ENCODE measurements at regions not wholly inside any gene's neighbourhood (a gene's known extent, or its start where the extent isn't known, plus 50 kb on each side); places are given as distances from the start of the nearest gene placed in this dataset.
"Not testable (repeated sequence)": the region's sequence is repeated elsewhere in the genome, so short reads cannot be mapped to it uniquely, and the experiment has no call there.

DNA sequence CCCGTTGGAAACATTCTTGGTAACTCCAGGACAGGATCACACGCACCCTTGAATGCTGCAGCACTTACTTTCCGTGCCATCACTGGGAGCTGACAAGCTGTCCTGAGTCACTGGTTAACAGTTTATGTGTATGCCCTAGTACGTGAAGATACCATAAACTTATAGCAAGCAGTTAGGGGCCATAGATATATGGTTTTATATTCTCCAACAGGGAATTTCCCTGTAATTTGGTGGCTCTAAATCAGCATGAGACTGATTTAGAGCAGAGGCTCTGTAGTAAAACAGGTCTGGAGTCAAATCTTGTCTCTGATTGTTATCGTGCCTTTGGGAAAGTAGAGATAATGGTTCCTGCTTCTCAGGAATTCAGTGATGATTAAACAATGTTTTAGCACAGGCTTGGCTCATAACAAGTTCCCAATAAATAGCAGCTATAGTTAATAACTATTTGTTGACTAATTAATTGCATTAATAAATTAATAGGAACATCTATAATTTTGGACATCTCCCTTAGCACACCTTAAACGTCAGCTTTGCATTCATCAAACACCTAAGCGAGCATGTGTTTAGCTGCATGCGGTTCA is 215.2 kb downstream of the VAPA start:
- TF ChIP-seq CTCF (conservative IDR thresholded peaks at IDR 0.05; ENCODE audit: low read depth), result no peak
- ChIA-PET POLR2A (ENCODE audit: low non-redundant PET) (no interaction called here), CTCF (no interaction called here)
- H3K27ac ChIP-seq, result no peak overlapping the region
- no peak for DNase-seq (ENCODE audit: low spot score)

DNA sequence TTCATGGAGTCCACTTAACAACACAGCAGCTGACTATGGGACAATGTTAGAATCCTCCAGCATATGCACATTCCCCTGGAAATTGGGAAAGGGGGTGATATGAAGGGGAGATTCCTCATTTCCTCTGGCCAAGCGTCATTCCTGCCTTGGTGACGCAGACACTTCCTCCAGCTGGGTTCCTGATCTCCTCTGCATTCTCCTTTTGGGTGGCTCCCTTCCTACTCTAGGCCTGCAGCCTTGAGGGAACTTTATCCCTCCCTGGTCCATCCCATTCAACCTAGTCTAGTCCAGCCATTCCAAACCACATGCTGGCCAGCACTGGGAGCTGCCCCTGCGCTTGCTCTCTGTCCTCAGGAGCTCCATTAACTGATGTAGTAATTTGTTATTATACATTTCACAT is 216.8 kb downstream of the VAPA start:
- ChIA-PET CTCF (no interaction called here), POLR2A (ENCODE audit: low non-redundant PET) (no interaction called here)
- H3K27ac ChIP-seq, result no peak overlapping the region
- TF ChIP-seq CTCF (conservative IDR thresholded peaks at IDR 0.05; ENCODE audit: low read depth), result no peak
- DNase-seq (ENCODE audit: low spot score), result no peak

- ChIA-PET CTCF (interaction anchor here (0.6 kb wide), 1 partner anchor 32 kb away, joined by 3 read pairs; no protein-coding TSS in a partner anchor), POLR2A (ENCODE audit: low non-redundant PET) (no interaction called here)
- no peak for TF ChIP-seq CTCF (conservative IDR thresholded peaks at IDR 0.05; ENCODE audit: low read depth)
Measured at GRCh38 chr18:10131081-10131459, 217.3 kb downstream of the VAPA start.

DNA sequence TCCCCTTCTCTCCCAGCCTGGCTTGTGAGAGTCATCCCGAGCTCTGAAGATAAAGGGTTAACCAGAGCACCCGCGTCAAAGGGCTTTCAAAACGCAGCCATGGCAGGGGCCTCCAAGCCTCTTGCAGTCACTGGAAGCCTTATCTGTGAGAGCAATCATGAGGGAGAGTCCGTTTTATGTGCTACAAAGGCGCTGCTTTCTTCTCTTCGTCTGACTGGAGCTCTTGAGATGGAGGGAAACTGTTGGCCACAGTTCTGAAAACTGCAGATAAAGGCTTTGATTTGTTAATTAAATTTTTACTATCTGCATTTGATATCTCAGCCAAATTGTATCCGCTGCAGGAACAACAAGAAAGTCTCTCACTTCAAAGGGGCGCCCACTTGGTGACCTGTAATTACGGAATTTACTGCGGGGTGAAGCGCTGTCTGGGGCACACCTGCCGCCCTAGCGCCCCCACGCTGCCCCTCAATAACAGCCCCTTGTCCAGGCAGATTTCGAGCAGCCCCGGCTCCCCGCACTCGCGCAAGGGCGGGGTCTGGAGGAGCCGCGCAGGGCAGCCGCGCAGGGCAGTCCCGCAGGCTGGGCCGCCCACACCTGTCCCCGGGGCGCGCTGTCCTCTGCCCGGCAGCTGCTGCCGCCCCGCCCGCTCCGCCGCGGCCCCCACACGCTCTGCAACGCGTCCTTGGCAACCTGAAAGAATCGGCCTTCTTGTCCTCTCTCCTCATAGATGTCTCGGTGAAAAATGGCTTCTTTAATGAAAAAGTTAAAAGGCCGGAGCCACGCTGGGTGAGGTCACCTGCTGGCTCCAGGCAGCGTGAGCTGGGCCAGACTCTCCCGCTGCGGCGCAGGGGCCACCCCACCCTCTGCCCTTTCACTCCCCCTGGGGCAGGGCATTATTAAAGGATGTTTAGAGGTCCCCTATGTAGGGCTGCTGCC is 217.9 kb downstream of the VAPA start:
- no peak overlapping the region for H3K27ac ChIP-seq
- CTCF ChIA-PET, result interaction anchor here (0.6 kb wide), 1 partner anchor 32 kb away, joined by 3 read pairs; no protein-coding TSS in a partner anchor
- POLR2A ChIA-PET (ENCODE audit: low non-redundant PET), result no interaction called here
- DNase-seq (ENCODE audit: low spot score), result no peak
- TF ChIP-seq CTCF (conservative IDR thresholded peaks at IDR 0.05; ENCODE audit: low read depth), result no peak

More at GRCh38 chr18:10131081-10131459, 217.3 kb downstream of the VAPA start:
- DNase-seq (ENCODE audit: low spot score), result no peak
- no peak overlapping the region for H3K27ac ChIP-seq

- H3K27ac ChIP-seq, result no peak overlapping the region
- ChIA-PET CTCF (no interaction called here), POLR2A (ENCODE audit: low non-redundant PET) (no interaction called here)
- no peak for TF ChIP-seq CTCF (conservative IDR thresholded peaks at IDR 0.05; ENCODE audit: low read depth)
- no peak for DNase-seq (ENCODE audit: low spot score)
Measured at GRCh38 chr18:10133516-10133915, 219.7 kb downstream of the VAPA start.

- H3K27ac ChIP-seq, result no peak overlapping the region
- no peak for TF ChIP-seq CTCF (conservative IDR thresholded peaks at IDR 0.05; ENCODE audit: low read depth)
- no peak for DNase-seq (ENCODE audit: low spot score)
- ChIA-PET CTCF (no interaction called here), POLR2A (ENCODE audit: low non-redundant PET) (no interaction called here)
Measured at GRCh38 chr18:10134204-10134603, 220.4 kb downstream of the VAPA start.

DNA sequence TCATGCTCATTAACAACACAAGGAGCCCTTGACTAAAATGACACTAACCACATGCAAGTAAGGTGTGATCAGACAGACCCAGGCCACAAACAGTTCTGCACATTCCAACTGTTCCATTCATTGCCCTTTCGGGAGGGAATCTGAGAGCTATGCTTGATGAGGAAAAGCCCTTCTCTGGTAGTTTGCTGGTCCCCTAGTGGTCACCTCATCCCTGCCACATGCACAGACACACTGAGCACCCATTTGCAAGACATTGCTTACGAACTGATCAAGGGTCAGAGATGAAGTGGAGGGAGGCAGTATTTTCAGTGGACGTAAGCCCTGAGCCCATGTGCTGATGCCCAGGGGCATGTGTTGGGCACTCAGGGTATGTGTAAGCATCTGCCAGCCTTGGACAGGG is 220.9 kb downstream of the VAPA start:
- DNase-seq (ENCODE audit: low spot score); POLR2A ChIA-PET (ENCODE audit: low non-redundant PET); H3K27ac ChIP-seq; CTCF ChIA-PET: not testable (repeated sequence)
